Stimulated activated CD4-positive, alpha-beta T cell treated with anti-CD3 and anti-CD28 coated beads, Interleukin-12 subunit alpha, Interleukin-12 subunit beta, amount 100 ng/mL, for 24 hours (primary cell): ENCODE measurements at regions not wholly inside any gene's neighbourhood (a gene's known extent, or its start where the extent isn't known, plus 50 kb on each side); places are given as distances from the start of the nearest gene placed in this dataset.

Source experiments
- DNase-seq, 2 experiments: peaks; one replicate each; pipeline ENCODE4 v3.0.0-alpha.2; 2020; ENCODE audit warnings: low read depth in 2 of 2

DNA sequence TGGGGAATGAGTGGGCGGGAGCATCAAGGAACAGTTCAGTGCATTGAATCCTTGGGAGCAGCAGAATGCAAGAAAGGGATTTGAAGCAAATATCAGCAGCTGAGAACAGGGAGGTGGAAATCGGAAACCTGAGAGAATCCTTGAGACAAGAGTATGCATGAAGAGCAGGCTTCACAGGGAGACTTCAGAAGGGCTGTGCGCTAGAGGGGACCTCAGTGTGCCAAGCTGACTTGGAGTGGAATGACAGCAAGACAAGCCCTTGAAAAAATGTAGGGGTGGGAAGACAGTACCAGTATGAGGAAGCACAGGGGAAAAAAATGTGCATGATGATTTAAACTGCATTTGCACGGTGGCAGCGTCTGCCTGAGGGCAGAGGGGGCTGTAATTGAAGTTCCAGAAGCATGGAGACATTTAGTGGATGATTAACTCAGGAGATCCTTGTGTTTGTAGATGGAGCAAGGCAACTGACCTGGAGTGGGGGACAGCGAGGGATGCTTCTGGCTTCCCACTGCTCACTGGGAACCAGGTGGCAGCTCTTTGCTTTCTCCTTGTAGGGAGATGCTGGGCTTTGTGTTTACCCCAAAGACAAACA lies 204.9 kb upstream of the PLET1 start:
- DNase-seq, result no peak

DNA sequence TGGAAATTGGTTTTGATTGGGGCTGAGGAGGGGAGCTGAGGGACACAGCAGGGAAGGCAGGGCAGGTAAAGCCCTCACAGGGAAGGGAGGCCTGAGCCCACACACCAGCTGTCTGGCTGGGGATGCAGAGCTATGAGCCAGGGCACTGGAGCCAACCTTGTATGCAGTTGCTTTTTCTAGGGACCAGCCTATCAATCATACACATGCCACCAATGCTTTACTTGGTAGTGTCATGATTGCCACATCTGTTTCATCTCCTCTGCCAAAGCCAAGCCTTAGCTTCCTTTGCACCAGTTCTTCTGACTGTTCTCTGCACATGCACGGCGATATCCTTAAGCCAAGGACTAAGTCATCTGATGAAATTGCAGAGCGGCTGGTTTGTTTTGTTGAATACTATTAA lies 207.1 kb upstream of the PLET1 start:
- DNase-seq, result no peak

DNA sequence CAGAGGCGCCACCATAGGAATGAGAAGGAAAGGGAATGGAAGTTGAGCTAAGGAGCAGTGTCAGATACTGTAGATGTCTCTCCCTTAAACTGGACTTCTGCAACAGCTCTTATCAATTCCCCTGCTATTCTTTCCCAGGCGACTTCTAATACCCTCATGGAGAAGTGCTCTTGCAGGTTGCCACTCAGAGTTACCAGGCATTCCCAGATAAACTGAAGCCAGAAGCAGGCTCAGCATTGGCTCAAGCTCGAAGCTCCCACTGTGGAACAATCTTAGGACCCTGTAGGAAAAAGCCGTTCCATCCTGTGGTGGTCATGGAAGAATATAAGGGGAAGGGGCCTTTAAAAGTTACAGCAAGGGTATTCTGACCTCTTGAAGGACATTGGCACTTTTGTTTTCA lies 208.7 kb upstream of the PLET1 start:
- DNase-seq, result no peak

DNA sequence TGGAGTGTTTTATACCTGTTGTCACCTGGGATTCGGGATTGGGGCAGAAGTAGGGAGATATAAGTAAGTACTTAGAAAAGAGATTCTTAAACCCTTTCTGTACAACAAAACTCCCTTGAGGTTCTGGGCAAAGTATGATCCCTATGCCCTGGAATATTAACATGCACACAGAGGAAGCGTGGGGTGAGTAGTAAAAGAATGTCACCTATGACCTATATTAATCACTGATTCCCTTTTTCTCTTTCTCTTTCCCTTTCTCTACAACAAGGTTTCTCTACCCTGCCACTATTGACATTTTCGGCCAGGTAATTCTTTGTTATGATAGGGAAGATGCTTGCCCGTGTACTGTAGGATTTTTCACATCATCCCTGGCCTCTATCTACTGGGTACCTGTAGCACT lies 209.7 kb upstream of the PLET1 start:
- DNase-seq, result no peak

DNA sequence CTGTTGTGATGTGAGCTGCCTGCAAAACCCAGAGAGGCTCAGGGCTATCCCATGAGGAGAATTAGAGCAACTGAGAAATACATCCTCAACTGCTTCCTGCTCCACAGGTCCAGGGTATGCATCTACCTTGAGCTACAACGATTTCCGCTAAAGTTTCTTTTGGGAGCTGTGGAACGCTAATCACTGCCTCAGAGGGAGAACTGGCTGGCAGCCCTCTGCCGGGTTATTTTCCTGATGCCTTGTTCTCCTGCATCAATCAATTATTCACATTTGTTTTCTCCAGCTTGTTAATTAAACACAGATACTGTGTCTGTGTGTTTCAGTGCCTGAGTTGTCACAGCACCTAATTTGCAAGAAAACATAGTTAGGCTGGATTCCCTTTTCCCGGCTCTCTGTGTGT lies 211.1 kb upstream of the PLET1 start:
- DNase-seq, result no peak

DNA sequence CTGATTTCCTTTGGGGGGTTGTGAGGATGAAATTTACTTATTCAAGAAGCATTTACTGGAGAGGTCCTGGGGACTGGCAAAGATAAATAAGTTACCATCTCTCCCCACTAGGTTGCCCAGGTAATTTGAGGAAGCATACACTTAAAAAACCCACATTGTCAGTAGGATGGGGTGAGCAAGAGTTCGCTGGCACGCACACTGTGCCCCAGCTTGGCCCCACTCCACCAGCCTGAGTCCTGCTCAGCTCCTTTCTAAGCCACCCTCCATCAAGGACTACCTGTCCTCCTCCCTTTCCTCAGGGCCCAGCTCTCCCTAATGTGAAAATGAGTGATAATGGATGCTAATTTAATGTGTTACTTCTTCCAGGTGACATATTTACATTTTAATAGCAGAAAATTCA lies 216.5 kb upstream of the PLET1 start:
- DNase-seq, result no peak

DNA sequence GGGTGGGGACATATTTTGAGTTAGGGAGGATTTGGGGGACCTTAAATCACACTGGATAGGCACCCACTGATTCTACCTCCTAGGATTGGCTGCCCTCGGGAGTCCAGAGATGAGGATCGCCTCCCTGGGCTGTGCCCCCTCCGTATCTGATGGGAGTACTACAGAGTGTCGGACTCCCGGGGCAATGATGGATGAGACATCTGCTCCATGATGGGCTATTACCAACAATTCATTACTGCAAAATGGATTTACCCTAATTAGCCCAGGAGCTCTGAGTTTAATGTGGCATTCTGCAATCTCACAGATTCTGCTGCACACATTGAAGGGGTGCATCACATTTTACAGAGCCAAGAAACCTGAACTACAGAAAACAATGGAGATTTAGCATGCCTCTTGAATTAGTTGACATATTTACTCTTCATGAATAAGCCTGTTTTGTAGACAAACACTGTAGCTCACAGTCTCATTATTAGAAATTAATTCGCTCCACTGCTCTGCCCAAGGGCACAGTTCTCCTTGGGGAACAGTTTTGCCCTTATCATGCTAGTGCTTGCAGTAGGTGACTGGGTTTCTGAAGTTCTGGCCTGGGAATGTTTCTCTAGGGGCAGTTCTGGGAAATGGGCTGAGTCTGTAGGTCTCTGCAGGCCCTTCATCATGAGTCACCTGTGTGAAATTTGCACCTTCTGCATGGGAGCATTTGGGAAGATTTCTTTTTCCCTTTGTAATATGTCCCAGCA lies 217.1 kb upstream of the PLET1 start:
- DNase-seq, result no peak

DNA sequence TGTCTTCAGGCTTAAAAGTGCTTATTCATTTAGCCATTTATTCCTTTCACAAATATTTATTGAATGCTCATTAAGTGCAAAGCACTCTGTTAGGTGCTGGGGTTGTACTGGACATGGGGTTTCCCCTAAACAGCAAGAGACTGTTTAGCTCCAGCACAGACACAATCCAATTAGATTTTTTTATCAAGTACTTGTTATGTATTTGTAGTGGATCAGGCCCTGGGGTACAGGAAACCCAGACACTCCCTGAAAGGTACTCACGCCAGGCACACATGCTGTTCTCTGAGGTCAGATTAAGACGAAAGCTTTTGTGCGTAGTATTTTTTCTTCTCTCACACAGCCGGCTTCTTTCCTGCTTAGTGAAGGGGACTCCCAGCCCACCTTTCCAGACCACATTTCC lies 218.1 kb upstream of the PLET1 start:
- DNase-seq, result no peak

DNA sequence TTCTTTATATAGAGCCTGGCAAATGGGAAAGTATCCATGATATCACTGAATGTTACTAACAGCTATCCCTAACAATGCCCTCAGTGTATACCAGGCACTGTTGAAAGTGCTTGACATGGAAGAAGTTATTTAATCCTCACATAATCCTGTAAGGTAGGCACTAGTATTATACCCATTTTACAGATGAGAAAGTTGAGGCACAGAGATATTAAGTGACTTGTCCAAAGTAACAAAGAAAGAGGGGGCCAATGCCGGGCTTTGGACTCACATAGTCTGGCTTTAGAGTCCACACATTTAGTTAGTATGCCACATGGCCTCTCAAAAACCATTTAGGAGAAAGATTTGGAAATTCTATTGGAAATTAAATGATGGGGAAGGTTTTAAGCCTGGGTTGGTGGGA lies 220.8 kb upstream of the PLET1 start:
- no peak for DNase-seq

DNA sequence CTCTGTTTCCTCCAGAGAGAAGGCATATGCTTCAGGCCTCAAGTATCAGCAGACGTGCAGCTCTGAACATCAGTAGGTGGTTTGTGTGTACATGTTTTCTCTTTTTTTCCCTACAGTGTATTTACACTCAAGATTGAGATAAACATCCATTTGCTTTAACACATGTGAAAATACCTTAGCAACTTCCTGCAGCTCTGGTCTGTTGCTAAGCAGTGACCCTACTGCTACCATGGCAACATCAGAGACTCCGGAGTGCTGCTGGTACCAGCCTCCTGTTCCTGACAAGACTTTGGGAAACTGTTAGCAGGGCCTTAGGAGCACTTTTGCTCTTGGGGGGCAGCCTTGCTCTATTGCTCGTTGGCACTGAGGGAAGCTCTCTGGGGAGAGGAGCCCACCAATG lies 221.2 kb upstream of the PLET1 start:
- no peak for DNase-seq

DNA sequence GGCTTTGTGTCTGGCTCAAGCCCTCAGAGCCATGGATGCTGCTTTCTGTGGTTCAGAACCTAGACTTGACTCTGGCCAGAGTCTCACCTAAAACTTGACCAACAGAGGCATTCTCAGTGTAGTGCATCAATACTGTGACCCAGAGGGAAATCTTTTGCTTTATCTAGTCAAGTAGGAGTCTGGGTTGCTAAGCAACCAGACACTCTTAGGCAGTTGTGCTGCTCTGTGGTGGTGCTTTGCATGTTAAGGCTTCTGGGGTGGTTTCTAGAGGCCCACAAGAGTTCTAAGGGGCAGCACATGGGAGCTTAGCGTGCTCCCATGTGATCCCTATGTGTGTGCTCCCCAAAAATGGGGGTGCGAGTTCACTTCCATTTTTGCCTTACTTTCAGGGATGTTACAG lies 224.6 kb upstream of the PLET1 start:
- DNase-seq, result no peak

DNA sequence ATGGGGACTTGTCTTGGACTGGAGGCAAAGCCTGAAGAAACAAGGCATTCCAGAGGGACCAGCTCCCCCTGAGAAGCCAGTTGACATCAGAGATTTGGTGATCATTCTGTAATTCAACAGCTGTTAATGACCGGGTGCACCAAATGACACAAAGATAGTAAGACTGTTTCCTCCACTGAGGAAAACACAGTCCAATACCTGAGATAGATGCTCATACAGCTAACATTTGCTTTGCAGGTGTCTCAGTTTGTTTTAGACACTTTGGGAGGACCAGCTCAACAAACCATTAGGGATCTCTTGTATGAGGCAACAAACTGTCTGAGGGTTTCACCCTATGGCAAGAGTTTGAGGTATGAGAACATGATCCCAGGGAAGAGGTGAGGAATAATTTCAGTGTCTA lies 237.2 kb upstream of the PLET1 start:
- DNase-seq, result no peak

DNA sequence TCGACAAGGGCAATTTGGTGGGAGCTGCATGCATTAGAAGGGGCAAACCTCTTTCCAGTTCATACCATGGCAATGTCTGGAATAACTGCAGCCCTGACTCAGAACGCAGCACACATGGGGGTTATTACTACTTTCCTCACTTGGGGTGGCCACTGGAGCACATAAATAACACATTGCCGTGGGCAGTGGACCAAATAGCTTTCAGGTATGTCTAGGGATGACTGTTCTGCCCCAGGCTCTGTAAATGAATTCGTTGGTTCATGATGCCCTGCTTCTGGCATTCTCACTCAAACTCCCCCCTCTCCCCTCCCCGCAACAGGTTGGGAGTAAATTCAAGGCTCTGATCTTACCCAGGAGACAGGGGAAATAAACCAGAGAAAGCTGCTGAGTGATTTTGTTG lies 238.0 kb upstream of the PLET1 start:
- DNase-seq, result no peak

DNA sequence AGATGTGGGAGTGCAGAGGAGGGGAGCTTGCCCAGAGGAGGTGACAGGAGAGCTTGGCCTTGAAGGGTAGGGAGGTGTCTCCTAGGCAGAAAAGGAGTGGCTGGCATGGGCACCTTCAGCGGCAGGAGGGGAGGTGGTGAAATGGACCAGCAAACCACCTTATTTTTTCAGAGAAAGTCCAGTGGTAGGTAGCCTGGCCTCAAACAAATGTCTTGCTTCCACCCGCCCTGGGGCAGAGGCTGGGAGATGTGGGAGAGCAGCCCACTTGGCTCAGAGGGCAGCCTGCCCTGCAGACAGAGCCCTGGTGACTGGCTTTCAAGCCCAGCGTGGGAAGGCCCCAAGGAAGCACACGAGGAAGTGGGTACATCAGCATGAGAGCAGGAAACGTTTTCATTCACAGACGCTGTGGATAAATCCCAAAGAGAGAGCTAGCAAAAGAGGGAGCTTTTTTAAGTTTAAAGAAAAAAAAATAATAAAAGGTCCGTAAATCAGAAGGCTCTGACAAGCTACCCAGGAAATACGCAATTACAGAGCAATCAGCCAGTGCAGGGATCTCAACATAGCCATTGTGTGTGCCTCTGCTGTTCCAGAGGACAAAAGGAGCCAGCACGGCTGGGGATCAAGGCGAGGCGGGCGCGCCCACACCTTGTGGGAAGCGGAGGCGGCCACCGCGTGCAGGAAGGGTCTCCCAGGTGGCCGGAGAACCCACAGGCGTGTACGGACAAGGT lies 238.7 kb upstream of the PLET1 start:
- no peak for DNase-seq

DNA sequence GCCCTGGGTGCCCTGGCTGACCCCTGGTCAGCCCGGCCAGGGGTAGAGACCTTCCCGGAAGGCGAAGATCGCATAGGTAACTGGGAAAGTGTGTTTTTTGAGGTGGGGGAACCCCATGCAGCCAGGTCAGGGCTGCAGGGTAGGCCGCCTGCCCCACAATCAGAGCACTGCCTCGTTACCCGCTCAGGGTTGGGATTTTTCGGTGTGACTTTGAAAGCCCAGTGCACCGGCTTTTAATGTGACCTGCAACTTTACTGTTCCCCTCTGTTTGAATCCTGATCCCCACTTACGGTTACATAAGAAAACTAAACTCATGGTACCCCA lies 239.2 kb upstream of the PLET1 start:
- no peak for DNase-seq

DNA sequence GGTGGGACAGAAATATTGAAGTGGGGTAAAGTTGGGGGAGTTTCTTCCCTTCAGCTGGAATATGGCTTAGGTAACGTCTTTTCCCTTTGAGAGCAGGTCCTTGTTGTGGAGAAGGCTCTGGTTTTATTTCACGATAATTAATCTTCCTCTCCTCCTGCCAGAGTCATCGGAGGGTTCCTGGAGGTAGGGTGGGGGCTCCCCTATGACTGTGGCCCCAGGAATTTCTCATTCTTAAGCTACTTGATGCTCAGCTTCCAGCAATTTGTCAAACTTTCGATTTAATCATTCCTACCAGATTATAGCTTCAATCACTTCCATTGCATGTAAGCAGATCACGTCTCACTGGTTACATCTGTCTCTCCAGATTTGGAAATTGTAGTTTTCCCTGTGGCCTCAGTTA lies 242.8 kb upstream of the PLET1 start:
- DNase-seq, result no peak

DNA sequence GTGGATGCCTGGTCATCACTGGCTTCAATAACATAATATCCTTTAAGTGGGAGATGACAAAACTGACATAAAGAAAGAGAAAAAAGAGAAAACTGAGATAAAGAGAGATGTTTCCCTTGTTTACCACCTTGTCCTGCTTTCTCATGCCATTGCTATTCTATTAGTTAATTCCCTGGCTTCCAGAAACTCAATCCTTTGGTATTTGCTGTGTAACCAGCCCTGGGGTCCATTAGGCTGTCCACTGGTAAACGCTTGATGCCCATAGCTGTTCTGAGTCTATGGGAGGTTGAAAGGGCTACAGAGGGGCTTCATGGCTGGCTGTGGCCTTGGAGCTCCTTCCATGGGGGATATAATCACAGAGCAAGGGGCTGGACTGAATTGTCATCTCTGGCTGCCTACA lies 243.4 kb upstream of the PLET1 start:
- DNase-seq, result no peak

DNA sequence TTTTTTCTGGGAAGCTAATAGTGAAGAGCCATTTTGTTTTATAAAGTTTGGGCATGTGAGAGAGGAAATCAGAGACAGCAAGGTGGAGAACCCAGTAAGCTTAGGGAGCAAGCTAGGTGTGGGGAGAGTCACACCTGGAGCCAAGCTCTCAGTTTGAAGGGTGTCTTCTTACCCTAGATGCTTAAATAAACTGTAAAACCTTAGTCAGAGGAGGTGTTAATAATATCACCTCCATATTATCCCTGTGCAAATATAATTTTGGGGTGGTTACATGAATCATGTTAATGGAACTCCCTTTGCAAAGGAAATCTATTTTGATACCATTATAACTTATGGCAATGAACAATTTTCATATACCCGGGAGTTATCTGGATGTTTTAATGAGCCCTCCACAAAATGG lies 246.2 kb upstream of the PLET1 start:
- no peak for DNase-seq

DNA sequence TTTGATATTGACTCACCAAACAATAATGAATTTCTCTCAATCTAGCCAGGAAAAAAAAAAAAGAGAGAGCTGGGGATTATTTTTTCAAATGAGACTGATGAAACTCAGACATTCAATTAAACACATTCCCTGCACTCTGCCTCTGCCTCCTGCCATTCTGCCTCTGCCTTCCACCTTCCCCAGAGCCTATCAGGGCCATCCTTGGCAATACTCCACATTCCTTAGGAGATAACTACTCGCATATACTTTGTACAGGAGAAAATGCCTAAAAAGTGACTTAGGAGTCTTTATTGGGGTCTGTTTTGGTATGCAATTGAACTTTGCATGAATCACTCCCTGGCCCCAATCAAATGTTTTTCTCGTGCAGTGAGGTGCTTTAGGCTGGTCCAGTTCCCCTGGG lies 246.6 kb upstream of the PLET1 start:
- DNase-seq, result no peak

DNA sequence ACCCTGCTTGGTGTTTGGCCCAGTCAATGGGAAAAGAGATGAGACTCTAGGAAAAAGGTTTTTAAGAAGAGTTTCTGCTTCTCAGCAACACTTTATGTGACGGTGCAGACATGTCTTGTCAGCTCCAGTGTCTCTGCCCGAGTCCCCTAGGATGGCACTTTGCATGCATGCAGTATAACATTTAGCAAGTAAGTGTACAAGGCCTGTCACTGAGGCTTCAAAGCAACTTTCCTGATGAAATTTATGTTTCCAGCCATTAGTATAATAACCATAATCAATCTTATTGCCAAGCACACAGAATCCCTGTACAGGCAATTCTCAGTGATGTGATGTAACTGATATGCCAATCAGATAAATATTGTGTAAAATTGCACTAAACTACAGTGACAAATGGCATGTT lies 248.1 kb upstream of the PLET1 start:
- DNase-seq, result no peak

DNA sequence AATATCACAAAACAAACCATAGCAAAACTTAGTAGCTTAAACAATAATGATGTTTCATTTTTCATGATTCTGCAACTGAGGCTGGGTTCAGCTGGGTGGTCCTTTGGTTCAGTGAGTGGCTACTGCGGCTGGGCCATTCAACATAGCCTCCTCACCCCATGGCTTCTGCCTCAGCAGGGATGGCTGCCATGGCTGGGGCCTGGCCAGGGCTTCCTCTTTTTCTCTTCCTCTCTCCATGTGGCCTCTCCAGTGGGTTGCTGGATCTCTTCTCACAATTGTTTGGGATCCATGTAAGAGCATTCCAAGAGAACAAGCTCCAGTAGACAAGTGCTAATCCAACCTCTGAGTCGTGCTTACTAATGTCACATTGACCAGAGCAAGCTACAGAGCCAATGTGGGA lies 248.6 kb upstream of the PLET1 start:
- no peak for DNase-seq

DNA sequence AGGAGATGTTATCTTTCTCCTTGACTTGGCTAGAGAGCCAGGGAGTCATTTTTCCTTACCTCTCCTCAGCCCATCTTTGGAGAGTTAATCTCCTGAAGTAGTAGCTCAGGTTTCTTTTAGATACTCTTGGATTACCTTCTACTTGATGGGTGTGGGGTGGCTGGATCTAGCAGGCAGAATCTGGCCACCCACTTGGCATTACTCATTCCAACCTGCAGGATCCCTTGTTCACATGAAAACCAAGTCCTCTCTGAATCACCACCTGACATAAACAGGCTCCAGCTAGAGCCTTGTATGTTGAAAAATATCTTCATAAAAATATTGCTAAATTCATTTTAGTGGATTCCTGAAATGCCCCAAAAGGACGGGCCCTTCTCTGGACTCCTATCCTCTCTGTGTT lies 250.6 kb upstream of the PLET1 start:
- DNase-seq, result no peak

DNA sequence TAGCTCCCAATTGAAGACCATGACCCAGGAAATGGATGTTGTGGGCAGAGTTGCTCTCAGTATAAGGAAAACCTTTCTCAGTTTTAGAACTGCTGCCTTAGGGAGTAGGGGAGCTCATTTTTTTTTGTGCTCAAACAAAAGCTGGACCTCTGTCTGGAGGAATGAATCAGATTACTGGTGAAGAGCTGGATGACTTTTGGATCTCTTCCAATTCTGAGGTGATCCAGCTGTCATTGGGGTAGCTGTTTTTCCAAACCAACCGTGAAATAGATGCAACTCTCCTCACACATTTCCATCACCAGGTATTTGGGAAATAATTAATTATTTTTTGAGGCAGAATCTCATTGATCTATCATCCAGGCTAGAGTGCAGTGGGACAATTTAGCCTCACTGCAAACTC lies 251.3 kb upstream of the PLET1 start:
- no peak for DNase-seq

DNA sequence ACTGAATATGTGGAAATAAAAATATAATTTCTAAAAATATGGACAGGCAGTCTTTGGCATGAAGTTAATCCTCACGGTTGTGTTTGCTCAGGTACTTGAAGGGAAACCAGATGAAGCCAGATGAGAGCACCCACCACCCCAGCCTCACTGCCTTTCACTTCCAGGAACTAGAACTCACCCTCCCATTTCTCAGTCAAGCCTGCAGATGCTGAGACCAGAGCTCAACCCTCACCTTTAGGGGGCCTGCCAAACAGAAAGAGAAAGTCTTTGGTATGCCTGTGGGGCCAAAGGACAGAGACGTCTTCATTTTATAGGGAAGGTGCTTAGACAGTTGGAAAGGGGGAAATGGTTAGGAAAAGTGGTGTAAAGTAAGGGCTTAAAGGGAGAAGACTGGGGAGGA lies 252.8 kb upstream of the PLET1 start:
- DNase-seq, result no peak
